Hepatocyte (in vitro differentiated cells): ENCODE measurements at regions not wholly inside any gene's neighbourhood (a gene's known extent, or its start where the extent isn't known, plus 50 kb on each side); places are given as distances from the start of the nearest gene placed in this dataset.

Experiments
- DNase-seq: peaks from one replicate; pipeline ENCODE4 v3.0.0-alpha.2; 2016; ENCODE audit warnings: low spot score
- H2AFZ ChIP-seq: fragments of 200-600 bp; sonication (generic); 2 replicates; pipeline ENCODE4 v1.6.0; 2016; ENCODE audit warnings: antibody characterized with exemption, mild to moderate bottlenecking
- H3K27ac ChIP-seq: fragments of 200-600 bp; sonication (generic); 2 replicates; pipeline ENCODE4 v1.5.1; 2016; ENCODE audit warnings: mild to moderate bottlenecking
- H3K27me3 ChIP-seq: fragments of 200-600 bp; sonication (generic); 2 replicates; pipeline ENCODE4 v1.6.1; 2016
- H3K36me3 ChIP-seq: fragments of 200-600 bp; sonication (generic); replicated peaks from 2 replicates; pipeline ENCODE4 v1.5.1; 2016; ENCODE audit warnings: low read depth; ENCODE audit not compliant: insufficient read depth
- H3K4me1 ChIP-seq: fragments of 200-600 bp; sonication (generic); 2 replicates; pipeline ENCODE4 v1.5.1; 2016; ENCODE audit warnings: mild to moderate bottlenecking, moderate library complexity; ENCODE audit not compliant: insufficient read depth
- H3K4me2 ChIP-seq: fragments of 200-600 bp; sonication (generic); 2 replicates; pipeline ENCODE4 v1.6.0; 2016
- H3K4me3 ChIP-seq: fragments of 200-600 bp; sonication (generic); 2 replicates; pipeline ENCODE4 v1.5.1; 2016; ENCODE audit warnings: mild to moderate bottlenecking
- H3K79me2 ChIP-seq: fragments of 200-600 bp; sonication (generic); 2 replicates; pipeline ENCODE4 v1.6.0; 2017; ENCODE audit warnings: mild to moderate bottlenecking
- H3K9me2 ChIP-seq: fragments of 200-600 bp; sonication (generic); replicated peaks from 2 replicates; pipeline ENCODE4 v1.6.0; 2017; ENCODE audit warnings: mild to moderate bottlenecking; ENCODE audit not compliant: insufficient read depth
- H3K9me3 ChIP-seq: fragments of 200-600 bp; sonication (generic); 2 replicates; pipeline ENCODE4 v1.5.1; 2016; ENCODE audit warnings: low read depth, mild to moderate bottlenecking
- H4K20me1 ChIP-seq: fragments of 200-600 bp; sonication (generic); 2 replicates; pipeline ENCODE4 v1.6.0; 2016; ENCODE audit warnings: mild to moderate bottlenecking; ENCODE audit not compliant: insufficient read depth, poor library complexity, severe bottlenecking
- EZH2 ChIP-seq: fragments of 200-600 bp; sonication (generic); IDR thresholded peaks from 2 replicates; pipeline ENCODE4 v1.6.1; 2016; ENCODE audit warnings: antibody characterized with exemption, mild to moderate bottlenecking, borderline replicate concordance
- EZH2phosphoT487 ChIP-seq: fragments of 200-600 bp; sonication (generic); IDR thresholded peaks from one replicate; pipeline ENCODE4 v1.6.1; 2018; ENCODE audit warnings: antibody characterized with exemption, mild to moderate bottlenecking, low read depth, moderate library complexity; ENCODE audit not compliant: unreplicated experiment, severe bottlenecking
- WGBS: methylation state at CpG from one replicate; pipeline ENCODE4 v1.1.6; 2016; ENCODE audit warnings: low lambda C conversion rate; ENCODE audit errors: missing lambda C conversion rate; 5-methylcytosine and 5-hydroxymethylcytosine counted together
- TF ChIP-seq, protein P1 (sequence below): fragments of 200-600 bp; sonication (generic); IDR thresholded peaks from 2 replicates; pipeline ENCODE4 v1.5.1; 2016; ENCODE audit warnings: antibody characterized with exemption, mild to moderate bottlenecking; ENCODE audit not compliant: poor library complexity

DNA sequence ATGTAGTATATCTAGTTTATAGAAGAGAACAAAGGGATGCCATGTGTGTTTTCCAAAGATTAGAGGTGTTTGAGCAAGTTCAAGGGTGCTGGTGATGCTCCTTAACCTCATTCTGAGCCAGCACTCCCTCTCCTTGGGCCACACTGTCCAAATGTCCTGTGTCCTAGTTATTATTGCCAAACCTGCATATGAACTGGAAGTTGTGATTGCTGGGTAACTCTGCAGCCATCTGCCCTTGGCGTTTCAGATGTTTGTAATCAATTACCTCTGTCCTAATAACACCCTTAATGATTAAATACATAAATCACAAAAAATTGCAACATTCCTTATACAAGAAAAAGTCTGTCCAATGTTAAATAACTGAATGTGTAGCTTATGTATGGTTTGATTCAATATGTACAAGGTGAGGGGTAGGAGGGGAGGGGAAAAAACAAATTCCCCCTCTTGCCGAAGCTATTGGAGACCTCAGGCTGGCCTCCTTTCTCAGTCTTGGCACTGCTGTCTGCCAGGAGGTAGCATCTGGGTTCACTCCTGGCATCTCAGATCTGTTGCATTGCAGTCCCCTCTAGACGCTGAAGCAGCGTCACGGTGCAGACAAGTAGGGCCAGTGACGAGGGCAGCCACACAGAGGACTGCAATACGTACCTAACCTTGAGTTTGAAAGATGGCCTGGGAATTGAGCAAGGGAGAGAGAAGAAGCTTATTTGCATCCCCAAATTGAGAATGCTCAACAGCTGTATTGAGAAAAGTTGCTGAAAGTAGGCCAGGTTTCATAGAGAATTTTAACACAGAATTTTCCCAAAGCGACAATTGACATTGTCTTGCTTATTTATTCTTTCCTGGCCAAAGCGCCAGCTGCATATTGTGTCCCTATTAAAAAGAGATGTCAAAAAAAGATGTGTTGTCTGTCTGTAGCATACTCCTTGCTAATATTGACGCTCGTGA lies 89.6 kb upstream of the ARHGAP32 start:
- Histone ChIP-seq H3K27me3 (no peaks in the 10 kb centered on the region), H4K20me1 (peaks cover 18% of the 10 kb centered on the region), H2AFZ (no peak overlapping the region), H3K4me1 (peaks cover 28% of the 10 kb centered on the region), H3K36me3 (no peaks in the 10 kb centered on the region), H3K4me2 (no peak overlapping the region), H3K79me2 (peaks cover 18% of the 10 kb centered on the region), H3K27ac (no peak overlapping the region), H3K9me2 (no peaks in the 10 kb centered on the region), H3K9me3 (no peaks in the 10 kb centered on the region), H3K4me3 (no peak overlapping the region)
- no peak for DNase-seq
- TF ChIP-seq EZH2 = no peak
- TF ChIP-seq EZH2phosphoT487 = no peak
- TF ChIP-seq, protein P1, sequence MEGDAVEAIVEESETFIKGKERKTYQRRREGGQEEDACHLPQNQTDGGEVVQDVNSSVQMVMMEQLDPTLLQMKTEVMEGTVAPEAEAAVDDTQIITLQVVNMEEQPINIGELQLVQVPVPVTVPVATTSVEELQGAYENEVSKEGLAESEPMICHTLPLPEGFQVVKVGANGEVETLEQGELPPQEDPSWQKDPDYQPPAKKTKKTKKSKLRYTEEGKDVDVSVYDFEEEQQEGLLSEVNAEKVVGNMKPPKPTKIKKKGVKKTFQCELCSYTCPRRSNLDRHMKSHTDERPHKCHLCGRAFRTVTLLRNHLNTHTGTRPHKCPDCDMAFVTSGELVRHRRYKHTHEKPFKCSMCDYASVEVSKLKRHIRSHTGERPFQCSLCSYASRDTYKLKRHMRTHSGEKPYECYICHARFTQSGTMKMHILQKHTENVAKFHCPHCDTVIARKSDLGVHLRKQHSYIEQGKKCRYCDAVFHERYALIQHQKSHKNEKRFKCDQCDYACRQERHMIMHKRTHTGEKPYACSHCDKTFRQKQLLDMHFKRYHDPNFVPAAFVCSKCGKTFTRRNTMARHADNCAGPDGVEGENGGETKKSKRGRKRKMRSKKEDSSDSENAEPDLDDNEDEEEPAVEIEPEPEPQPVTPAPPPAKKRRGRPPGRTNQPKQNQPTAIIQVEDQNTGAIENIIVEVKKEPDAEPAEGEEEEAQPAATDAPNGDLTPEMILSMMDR = no peak
- WGBS = 81% methylated on average over 11 of the region's 11 CpGs

DNA sequence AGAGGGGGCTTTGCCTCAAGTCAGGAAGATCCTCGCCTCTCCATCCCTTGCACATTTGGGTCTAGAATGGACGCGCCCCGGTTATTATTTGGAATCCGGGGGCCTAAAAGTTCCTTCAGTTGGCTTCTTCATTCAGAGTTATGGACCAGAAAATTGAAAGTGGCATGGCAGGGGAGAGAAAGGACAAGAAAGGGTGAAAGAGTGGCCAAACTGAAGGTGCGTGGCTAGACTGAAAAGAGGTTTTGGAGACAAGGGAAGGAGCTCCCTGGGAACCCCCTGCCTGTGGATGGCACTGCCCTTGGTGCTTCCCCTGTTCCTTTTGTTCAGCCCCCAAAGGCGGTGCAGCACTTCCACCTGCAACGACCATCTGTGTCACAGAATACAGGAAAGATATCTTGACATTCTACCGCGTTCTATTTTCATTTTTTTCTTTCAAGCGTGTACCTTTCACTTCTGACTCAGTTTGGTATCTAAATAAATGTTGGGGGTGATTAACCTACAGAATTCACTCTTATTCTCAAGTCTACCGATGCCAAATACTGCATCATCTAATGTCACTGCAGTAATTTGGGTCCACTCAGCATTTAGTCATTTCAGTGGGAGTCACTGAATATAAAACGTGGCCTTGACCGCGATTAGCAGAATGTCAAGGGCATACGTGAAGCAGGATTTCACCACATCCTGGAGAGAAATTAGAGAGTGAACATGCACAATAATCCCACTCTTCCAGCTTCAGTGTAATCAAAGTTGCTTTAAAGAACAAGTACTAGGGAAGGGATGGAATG lies 88.1 kb upstream of the ARHGAP32 start:
- Histone ChIP-seq H3K9me2 (no peaks in the 10 kb centered on the region), H3K27ac (peak overlapping the region; percentile 39), H3K27me3 (no peaks in the 10 kb centered on the region), H3K4me3 (peak overlapping the region; percentile 55), H3K4me2 (peak overlapping the region; percentile 94), H2AFZ (peak overlapping the region; percentile 92), H3K4me1 (peaks cover 33% of the 10 kb centered on the region), H3K36me3 (no peaks in the 10 kb centered on the region), H3K9me3 (no peaks in the 10 kb centered on the region), H4K20me1 (peaks cover 33% of the 10 kb centered on the region), H3K79me2 (peaks cover 33% of the 10 kb centered on the region)
- TF ChIP-seq EZH2phosphoT487 (no peak), EZH2 (no peak)
- TF ChIP-seq, protein P1 = no peak
- 56% methylated on average over 16 of the region's 16 CpGs for WGBS
- no peak for DNase-seq

DNA sequence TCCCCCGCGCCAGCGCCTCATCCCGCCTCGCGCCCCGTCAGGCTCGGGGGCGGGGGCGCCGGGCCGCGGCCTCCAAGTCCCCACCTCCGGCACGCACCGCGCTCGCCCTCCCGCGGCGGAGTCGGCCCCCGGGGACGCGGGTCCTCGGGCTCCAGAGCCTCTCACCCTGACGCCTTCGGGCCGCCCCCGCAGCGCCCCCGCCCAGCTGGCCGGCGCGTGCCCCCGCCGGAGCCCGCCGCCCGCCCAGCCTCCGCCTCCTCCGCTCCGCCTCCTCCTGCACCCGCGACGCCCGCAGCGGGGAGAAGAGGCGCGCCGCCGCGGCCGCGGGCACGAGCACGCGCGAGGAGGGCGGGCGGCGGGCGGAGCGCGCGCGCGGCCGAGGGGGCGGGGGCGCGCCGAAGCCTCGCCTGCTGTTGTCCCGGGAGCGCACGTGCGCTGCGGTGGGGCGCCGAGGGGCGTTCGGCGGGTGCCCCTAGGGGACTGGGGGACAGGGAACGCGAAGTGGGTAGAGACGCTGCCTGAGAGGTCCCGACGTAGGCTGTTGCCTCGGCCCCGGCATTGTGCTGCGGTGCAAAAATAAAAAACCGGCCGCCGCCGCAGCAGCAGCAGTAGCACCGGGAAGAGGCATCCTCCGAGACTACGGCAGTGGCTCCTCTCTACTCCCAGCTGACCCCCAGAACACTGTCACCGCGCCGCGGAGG lies 87.4 kb upstream of the ARHGAP32 start:
- Histone ChIP-seq H3K4me1 (peaks cover 35% of the 10 kb centered on the region), H2AFZ (peak overlapping the region; percentile 92), H3K27me3 (no peaks in the 10 kb centered on the region), H3K79me2 (peaks cover 41% of the 10 kb centered on the region), H3K4me3 (peak overlapping the region; percentile 56), H3K9me3 (no peaks in the 10 kb centered on the region), H3K36me3 (no peaks in the 10 kb centered on the region), H3K4me2 (peak overlapping the region; percentile 94), H3K9me2 (no peaks in the 10 kb centered on the region), H4K20me1 (peaks cover 41% of the 10 kb centered on the region), H3K27ac (peak overlapping the region; percentile 39)
- peak; percentile 94 for DNase-seq
- TF ChIP-seq EZH2 (no peak), EZH2phosphoT487 (no peak)
- TF ChIP-seq, protein P1 = no peak
- 3% methylated on average over 12 of the region's 103 CpGs for WGBS
